ENCODE measurements at regions not wholly inside any gene's neighbourhood (a gene's known extent, or its start where the extent isn't known, plus 50 kb on each side); places are given as distances from the start of the nearest gene placed in this dataset.

GRCh38 chr1:163655565-163655964 is 333.8 kb downstream of the NUF2 start:
- DNase-seq (ENCODE audit: low spot score): no peak

- peak; percentile 62 for DNase-seq (ENCODE audit: low spot score)
Measured at GRCh38 chr1:163656095-163656759, 334.5 kb downstream of the NUF2 start.

- no peak for DNase-seq (ENCODE audit: low spot score)
Measured at GRCh38 chr1:163657719-163658118, 336.0 kb downstream of the NUF2 start.

GRCh38 chr1:163661391-163661790 is 339.6 kb downstream of the NUF2 start:
- DNase-seq (ENCODE audit: low spot score): no peak

DNA sequence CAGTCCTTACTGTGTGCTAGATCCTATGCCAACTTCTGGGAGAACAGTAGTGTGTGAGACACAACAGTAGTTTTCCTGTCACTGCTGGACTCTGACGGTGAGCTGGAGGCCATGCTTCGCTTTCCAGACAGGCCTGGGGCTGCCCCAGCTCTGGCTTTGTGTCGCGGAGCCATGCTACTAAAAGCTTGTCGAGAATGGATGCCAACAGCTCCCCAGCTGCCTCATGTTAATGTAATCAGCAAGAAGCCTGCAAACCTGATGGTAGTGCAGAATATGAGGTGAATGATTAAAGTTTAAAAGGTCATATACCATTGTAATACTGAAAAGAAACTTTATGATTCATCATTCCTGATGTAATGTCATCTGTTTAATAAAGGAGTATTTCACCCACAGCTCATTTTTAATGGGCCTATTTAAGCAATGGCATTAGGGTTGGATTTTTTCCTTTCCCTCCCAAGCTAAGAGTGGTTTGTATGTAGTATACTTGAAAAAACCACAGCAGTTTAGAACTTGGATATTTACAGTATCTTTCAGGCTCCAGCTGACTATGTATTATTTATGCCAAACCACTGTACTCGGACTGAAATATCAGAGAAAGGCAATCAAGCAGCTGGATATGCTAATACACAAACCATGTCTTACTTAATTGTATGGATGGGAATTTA is 343.0 kb downstream of the NUF2 start:
- DNase-seq (ENCODE audit: low spot score): peak; percentile 46

DNA sequence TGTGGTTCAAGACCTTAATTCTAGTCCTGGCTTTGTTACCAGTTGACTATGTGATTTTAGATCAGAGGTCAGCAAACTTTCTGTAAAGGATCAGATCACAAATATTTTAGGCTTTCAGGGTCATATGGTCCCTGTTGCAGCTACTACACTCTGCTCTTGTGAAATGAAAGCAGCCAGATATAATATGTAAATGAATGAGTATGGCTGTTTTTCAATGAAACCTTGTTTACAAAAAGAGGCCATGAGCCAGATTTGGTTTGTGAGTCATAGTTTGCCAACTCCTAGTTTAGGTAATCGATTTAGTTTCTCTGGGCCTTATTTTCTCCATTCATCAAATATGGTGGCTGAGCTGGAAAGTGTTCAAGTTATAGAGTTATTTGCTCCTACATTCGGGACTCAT is 346.7 kb downstream of the NUF2 start:
- DNase-seq (ENCODE audit: low spot score): no peak

- DNase-seq (ENCODE audit: low spot score): no peak
Measured at GRCh38 chr1:163670989-163671757, 349.4 kb downstream of the NUF2 start.

DNA sequence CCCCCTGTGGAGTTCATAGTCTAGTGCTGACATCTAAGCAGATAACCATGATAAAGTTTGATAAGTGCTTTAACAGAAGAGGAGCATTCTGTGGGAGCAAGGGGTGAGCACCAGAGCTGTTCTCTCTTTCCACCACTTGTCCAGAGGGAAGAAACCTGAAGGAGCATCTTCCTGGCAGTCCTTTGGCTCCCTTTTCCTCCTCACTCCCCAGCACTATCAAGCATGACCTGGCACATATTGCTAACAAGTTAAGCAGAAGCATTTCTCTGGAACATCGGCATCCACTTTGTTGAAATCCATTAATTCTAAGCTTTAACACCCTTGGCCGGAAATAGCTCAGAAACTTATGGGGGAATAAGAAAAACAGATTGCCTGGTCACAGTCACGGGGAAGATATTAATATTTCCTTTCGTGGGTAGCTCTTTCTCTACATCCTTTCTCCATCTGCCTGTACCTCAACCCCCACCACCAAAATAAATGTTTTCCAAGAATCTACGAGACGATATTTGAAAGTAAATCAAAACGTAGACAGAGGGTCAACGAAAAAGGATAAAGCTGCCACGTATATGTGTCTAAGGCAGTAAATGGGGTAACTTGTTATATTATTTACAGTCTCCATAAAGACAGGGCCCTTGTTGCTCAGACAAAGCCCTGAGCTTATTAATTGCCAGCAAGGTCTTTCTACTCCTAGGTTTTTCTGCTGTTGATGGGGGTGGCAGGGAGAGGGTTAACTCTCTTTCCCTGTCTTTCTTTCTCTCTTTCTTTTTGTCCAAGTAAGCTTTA is 351.4 kb downstream of the NUF2 start:
- DNase-seq (ENCODE audit: low spot score): peak; percentile 59

GRCh38 chr1:163673759-163674151 is 352.0 kb downstream of the NUF2 start:
- peak; percentile 91 for DNase-seq (ENCODE audit: low spot score)

DNA sequence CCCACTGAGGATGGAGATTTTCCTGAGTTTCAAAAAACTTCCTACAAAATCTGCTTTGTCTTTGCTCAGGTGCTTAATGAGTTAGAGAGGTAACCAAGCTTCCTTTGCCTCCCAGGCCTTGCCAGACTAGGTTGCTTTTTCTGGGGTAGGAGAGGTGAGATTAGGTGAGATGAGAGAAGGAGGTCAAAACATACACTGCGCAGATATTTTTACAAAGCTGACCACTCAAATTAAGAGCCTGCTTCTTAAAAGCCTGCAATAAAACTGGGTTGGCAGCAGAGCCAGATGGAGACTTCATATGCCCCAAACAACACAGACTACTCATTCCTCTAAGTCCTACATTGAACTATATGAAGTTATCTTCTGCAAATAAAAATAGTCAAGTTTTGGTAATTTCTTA is 352.5 kb downstream of the NUF2 start:
- DNase-seq (ENCODE audit: low spot score): peak; percentile 56

- DNase-seq (ENCODE audit: low spot score): no peak
Measured at GRCh38 chr1:163684785-163685184, 363.0 kb downstream of the NUF2 start.

GRCh38 chr1:163692266-163692665 is 370.5 kb downstream of the NUF2 start:
- no peak for DNase-seq (ENCODE audit: low spot score)

DNA sequence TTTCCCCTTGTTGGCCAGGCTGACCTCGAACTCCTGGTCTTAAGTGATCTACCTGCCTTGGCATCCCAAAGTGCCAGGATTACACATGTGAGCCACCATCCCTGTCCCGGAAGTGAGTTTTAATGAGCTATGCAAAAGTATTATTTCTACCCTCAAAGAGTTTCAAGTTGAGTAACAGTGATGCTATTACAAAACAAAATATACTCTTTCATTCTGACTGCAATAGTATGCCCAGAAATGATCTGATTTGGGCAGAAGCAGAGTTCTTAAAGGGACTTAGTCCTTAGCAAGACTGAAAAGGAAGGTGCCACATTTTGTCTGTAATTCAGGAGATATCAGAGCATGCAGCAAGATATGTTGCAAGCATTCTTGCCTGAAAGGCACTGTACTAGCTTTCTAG is 375.4 kb downstream of the NUF2 start:
- no peak for DNase-seq (ENCODE audit: low spot score)

- DNase-seq (ENCODE audit: low spot score): no peak
Measured at GRCh38 chr1:163701783-163702374, 380.1 kb downstream of the NUF2 start.

DNA sequence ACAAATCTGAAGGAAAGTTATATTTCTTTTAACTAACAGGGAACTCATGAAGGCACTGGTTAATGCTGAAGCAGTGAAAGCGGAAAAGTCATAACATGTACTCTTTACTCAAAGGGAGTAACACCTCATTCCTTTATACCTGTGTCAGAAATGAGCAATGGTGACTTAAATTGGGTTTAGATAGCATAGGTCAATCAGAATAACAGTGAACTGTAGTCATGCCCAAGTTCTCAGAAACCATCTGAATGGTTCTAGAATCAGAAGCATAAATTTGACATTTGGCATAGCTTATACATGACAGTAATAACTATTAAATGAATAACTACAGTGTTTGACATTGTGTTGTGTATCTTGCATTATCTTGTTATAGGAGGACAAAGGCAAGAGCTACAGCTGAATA is 382.0 kb downstream of the NUF2 start:
- DNase-seq (ENCODE audit: low spot score): no peak

DNA sequence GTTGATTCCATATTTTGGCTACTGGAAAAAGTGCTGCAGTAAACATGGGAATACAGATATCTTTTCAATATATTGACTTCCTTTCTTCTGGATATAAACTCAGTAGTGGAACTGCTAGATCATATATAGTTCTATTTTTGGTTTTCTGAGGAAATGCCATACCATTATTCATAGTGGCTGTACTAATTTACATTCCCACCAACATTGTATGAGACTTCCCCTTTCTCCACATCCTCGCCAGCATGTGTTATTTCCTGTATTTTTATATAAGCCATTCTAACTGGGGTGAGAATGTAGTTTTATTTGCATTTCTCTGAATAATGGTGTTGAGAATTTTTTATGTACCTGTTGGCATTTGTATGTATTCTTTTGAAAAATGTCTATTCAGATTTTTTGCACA is 385.2 kb downstream of the NUF2 start:
- DNase-seq (ENCODE audit: low spot score): no peak

DNA sequence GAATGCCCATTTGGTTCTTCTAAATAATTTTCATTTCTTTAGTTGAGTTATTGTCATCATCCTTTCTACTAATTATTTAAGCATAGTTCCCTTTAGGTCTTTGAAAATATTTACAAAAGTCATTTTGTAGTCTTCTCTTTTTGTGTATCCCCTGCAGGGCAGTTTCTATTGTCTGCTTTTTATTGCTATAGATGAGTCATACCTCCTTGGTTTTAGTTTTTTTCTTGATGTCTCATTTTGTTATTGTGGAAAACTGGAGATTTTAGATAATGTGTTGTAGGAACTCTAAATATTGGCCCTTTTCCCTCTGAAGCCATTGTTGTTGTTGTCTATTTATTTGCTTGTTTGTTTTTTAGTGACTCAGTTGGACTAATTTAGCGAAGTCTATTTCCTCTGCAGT is 387.9 kb downstream of the NUF2 start:
- DNase-seq (ENCODE audit: low spot score): no peak

DNA sequence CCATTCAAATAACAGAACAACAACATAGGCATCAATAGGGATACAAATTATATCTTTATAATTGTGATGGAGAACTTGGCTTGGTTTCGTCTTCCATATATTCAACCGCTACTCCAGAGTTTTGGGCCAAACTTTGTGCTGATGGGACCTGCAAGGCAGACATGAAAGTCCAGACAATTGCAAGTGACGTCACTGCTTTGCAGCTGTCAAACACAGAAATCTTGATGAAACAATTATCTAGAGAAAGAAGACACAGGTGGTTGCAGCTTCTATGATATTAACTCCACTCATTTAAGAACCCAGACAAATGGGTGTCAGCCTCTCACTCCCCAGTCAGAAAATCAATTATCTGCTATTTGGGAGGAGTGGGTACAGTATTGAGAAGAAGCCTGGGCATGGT is 390.6 kb downstream of the NUF2 start:
- no peak for DNase-seq (ENCODE audit: low spot score)

DNA sequence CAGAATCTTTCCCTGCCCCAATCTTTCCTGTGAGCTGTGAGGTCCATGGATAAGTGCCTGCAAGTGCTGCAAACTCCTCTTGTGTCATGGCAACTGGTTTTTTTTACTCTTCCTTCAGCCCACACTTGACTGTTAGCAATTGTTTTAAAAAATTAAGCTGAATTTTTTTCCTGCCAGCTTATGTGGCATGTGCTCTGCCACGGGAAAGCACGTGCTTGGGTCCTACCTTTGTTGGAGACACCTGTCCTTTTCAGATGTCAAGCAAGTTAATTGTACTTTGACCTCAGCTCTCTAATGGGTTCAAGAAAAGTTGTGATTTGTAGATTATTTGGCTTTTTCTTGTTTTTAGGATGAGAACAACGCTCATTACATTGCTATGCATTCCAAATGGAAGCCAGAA is 398.5 kb downstream of the NUF2 start:
- no peak for DNase-seq (ENCODE audit: low spot score)

- no peak for DNase-seq (ENCODE audit: low spot score)
Measured at GRCh38 chr1:163725551-163725950, 403.8 kb downstream of the NUF2 start.

GRCh38 chr1:163730411-163730821 is 408.7 kb downstream of the NUF2 start:
- no peak for DNase-seq (ENCODE audit: low spot score)

GRCh38 chr1:163737261-163737660 is 415.5 kb downstream of the NUF2 start:
- DNase-seq (ENCODE audit: low spot score): no peak

Measured in umbilical cord (tissue), 1 donor.